Fibroblast of pulmonary artery (primary cell): ENCODE measurements at regions not wholly inside any gene's neighbourhood (a gene's known extent, or its start where the extent isn't known, plus 50 kb on each side); places are given as distances from the start of the nearest gene placed in this dataset.

ENCODE experiments used
- DNase-seq: peaks from one replicate; pipeline ENCODE4 v3.0.0-alpha.2; 2010; ENCODE audit warnings: low read depth
- H3K4me3 ChIP-seq: replicated peaks from 2 replicates; pipeline ENCODE4 v1.5.1; 2011; ENCODE audit warnings: low read depth, mild to moderate bottlenecking, control low read depth, low read length, moderate library complexity
- TF ChIP-seq, protein P1 (sequence below): IDR thresholded peaks from 2 replicates; pipeline ENCODE4 v1.5.1; 2011; ENCODE audit warnings: mild to moderate bottlenecking, control low read depth, low read length, inconsistent platforms; ENCODE audit errors: missing control alignments

GRCh38 chr9:113657765-113658544, 194.4 kb downstream of the RGS3 start:
- DNase-seq, result peak; percentile 89
- H3K4me3 ChIP-seq, result no peak overlapping the region
- TF ChIP-seq, protein P1, sequence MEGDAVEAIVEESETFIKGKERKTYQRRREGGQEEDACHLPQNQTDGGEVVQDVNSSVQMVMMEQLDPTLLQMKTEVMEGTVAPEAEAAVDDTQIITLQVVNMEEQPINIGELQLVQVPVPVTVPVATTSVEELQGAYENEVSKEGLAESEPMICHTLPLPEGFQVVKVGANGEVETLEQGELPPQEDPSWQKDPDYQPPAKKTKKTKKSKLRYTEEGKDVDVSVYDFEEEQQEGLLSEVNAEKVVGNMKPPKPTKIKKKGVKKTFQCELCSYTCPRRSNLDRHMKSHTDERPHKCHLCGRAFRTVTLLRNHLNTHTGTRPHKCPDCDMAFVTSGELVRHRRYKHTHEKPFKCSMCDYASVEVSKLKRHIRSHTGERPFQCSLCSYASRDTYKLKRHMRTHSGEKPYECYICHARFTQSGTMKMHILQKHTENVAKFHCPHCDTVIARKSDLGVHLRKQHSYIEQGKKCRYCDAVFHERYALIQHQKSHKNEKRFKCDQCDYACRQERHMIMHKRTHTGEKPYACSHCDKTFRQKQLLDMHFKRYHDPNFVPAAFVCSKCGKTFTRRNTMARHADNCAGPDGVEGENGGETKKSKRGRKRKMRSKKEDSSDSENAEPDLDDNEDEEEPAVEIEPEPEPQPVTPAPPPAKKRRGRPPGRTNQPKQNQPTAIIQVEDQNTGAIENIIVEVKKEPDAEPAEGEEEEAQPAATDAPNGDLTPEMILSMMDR, result peak; percentile 99

GRCh38 chr9:113658545-113658895, 195.0 kb downstream of the RGS3 start:
- DNase-seq, result no peak
- no peak overlapping the region for H3K4me3 ChIP-seq
- TF ChIP-seq, protein P1, result no peak

DNA sequence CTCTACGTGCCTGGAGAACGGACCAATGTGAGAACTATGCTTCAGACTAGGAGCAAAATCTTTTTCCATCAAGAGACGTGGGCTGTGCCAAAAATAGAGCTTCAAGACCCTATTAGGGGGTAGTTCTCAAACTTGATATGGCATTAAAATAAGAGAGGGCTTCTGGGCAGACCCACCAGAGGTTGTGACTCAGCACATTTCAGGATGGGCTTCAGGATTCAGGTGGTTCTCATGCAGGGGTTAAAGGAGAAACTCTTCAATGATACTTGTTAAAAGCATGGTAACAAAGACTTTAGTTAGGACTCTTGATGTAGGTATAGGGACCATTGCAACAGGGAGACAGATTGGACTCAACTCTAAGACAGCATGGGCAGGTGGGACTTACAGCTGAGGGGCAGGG, 195.5 kb downstream of the RGS3 start:
- no peak overlapping the region for H3K4me3 ChIP-seq
- TF ChIP-seq, protein P1, result no peak

DNA sequence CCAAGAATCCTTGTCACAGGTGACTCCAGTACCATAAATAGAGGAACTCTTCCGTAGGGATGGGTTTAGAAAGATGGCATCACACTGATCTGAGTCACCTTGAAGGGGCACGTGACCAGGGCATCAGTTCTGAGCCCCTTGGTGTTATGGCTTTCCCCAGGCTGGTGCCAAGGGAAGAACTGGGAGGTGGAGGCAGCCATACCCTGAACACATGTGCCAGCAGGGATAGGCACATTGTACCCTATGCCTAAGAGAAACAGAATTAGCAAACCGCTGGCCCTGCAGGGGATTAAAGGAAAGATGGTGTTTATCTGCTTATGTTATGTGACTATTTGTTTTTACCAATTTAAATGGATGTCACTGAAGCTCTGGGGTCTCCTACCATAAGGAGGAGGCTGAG, 196.2 kb downstream of the RGS3 start:
- H3K4me3 ChIP-seq, result no peak overlapping the region
- TF ChIP-seq, protein P1, result no peak
- no peak for DNase-seq

More for the DNA sequence above, 195.5 kb downstream of the RGS3 start:
- DNase-seq, result no peak

GRCh38 chr9:113660196-113660595, 196.7 kb downstream of the RGS3 start:
- no peak overlapping the region for H3K4me3 ChIP-seq
- no peak for DNase-seq
- TF ChIP-seq, protein P1, result no peak

DNA sequence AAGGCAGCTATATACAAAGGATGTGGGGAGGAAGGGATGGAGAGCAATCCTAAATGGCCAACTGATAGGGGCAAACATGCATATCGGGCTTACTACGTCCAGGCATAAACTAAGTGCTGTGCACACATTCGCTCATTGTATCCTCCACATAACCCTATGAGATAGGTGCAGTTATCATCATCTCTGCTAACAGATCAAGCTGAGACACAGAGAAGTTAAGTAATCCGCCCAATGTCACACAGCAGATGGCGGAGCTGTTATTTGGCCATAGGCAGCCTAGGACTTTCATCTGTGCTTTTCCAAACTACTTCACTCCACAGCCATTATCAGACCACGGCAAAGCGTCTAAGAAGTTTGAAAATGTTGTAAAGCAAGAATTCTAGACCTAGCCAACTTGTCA, 197.5 kb downstream of the RGS3 start:
- no peak overlapping the region for H3K4me3 ChIP-seq
- DNase-seq, result no peak
- TF ChIP-seq, protein P1, result no peak
